Stimulated activated naive CD8-positive, alpha-beta T cell treated with anti-CD3 and anti-CD28 coated beads, Interleukin-15, Interleukin-2, amounts not matched to agents 100 ng/mL and 50 ng/mL, for 24 hours (primary cell): ENCODE measurements at regions not wholly inside any gene's neighbourhood (a gene's known extent, or its start where the extent isn't known, plus 50 kb on each side); places are given as distances from the start of the nearest gene placed in this dataset.
"Not testable (repeated sequence)": the region's sequence is repeated elsewhere in the genome, so short reads cannot be mapped to it uniquely, and the experiment has no call there.

ENCODE experiments used
- H3K27ac Mint-ChIP-seq: one replicate; pipeline ENCODE4 v1.8.0; 2021; ENCODE audit warnings: mild to moderate bottlenecking, mixed read lengths
- H3K27me3 Mint-ChIP-seq: one replicate; pipeline ENCODE4 v1.8.0; 2021; ENCODE audit warnings: mixed read lengths
- H3K36me3 Mint-ChIP-seq: one replicate; pipeline ENCODE4 v1.8.0; 2021; ENCODE audit warnings: low read depth, mixed read lengths
- H3K4me1 Mint-ChIP-seq: one replicate; pipeline ENCODE4 v1.8.0; 2021; ENCODE audit warnings: low read depth, mixed read lengths
- H3K4me3 Mint-ChIP-seq: one replicate; pipeline ENCODE4 v1.8.0; 2021; ENCODE audit warnings: mild to moderate bottlenecking, mixed read lengths
- H3K9me3 Mint-ChIP-seq: one replicate; pipeline ENCODE4 v1.8.0; 2021; ENCODE audit warnings: mixed read lengths

GRCh38 chr1:184854036-184854435, 99.4 kb upstream of the EDEM3 start:
- Mint-ChIP-seq H3K9me3 (no peaks in the 10 kb centered on the region), H3K4me1 (peaks cover 4% of the 10 kb centered on the region), H3K4me3 (no peak overlapping the region), H3K27ac (no peak overlapping the region), H3K36me3 (peaks cover 4% of the 10 kb centered on the region), H3K27me3 (peaks cover 3% of the 10 kb centered on the region)

- Mint-ChIP-seq H3K4me3 (no peak overlapping the region), H3K27ac (no peak overlapping the region)
Measured at GRCh38 chr1:184851822-184852746, 97.4 kb upstream of the EDEM3 start.

GRCh38 chr1:184843732-184844495, 89.3 kb upstream of the EDEM3 start:
- no peaks in the 10 kb centered on the region for H3K36me3 Mint-ChIP-seq
- H3K4me3 Mint-ChIP-seq, result peak overlapping the region; percentile 3
- H3K27ac Mint-ChIP-seq, result peak overlapping the region; percentile 65
- H3K27me3 Mint-ChIP-seq, result peaks cover 5% of the 10 kb centered on the region
- H3K4me1 Mint-ChIP-seq, result peaks cover 34% of the 10 kb centered on the region
- H3K9me3 Mint-ChIP-seq, result no peaks in the 10 kb centered on the region

More at GRCh38 chr1:184851822-184852746, 97.4 kb upstream of the EDEM3 start:
- H3K9me3 Mint-ChIP-seq, result no peaks in the 10 kb centered on the region
- peaks cover 4% of the 10 kb centered on the region for H3K4me1 Mint-ChIP-seq
- H3K36me3 Mint-ChIP-seq, result peaks cover 4% of the 10 kb centered on the region
- peaks cover 3% of the 10 kb centered on the region for H3K27me3 Mint-ChIP-seq

GRCh38 chr1:184840596-184840995, 85.9 kb upstream of the EDEM3 start:
- Mint-ChIP-seq H3K9me3 (no peaks in the 10 kb centered on the region), H3K27ac (no peak overlapping the region), H3K36me3 (no peaks in the 10 kb centered on the region), H3K27me3 (peaks cover 5% of the 10 kb centered on the region), H3K4me3 (no peak overlapping the region), H3K4me1 (peaks cover 40% of the 10 kb centered on the region)

GRCh38 chr1:184838504-184838951, 83.9 kb upstream of the EDEM3 start:
- Mint-ChIP-seq H3K9me3 (no peaks in the 10 kb centered on the region), H3K36me3 (peaks cover 5% of the 10 kb centered on the region), H3K4me3 (no peak overlapping the region), H3K27me3 (peaks cover 8% of the 10 kb centered on the region), H3K27ac (peak overlapping the region; percentile 9), H3K4me1 (peaks cover 26% of the 10 kb centered on the region)

- Mint-ChIP-seq H3K27me3 (peaks cover 6% of the 10 kb centered on the region), H3K9me3 (no peaks in the 10 kb centered on the region), H3K27ac (no peak overlapping the region), H3K4me3 (no peak overlapping the region), H3K4me1 (peaks cover 17% of the 10 kb centered on the region), H3K36me3 (peaks cover 5% of the 10 kb centered on the region)
Measured at GRCh38 chr1:184836934-184837895, 82.6 kb upstream of the EDEM3 start.

- no peak overlapping the region for H3K27ac Mint-ChIP-seq
- peaks cover 13% of the 10 kb centered on the region for H3K4me1 Mint-ChIP-seq
- H3K27me3 Mint-ChIP-seq, result peaks cover 3% of the 10 kb centered on the region
- H3K36me3 Mint-ChIP-seq, result peaks cover 15% of the 10 kb centered on the region
- H3K9me3 Mint-ChIP-seq, result no peaks in the 10 kb centered on the region
- H3K4me3 Mint-ChIP-seq, result no peak overlapping the region
Measured at GRCh38 chr1:184836141-184836540, 81.5 kb upstream of the EDEM3 start.

- H3K9me3 Mint-ChIP-seq, H3K4me3 Mint-ChIP-seq, H3K27me3 Mint-ChIP-seq, H3K27ac Mint-ChIP-seq, H3K4me1 Mint-ChIP-seq: not testable (repeated sequence)
- H3K36me3 Mint-ChIP-seq, result peaks cover 27% of the 10 kb centered on the region
Measured at GRCh38 chr1:184833994-184834393, 79.3 kb upstream of the EDEM3 start.

GRCh38 chr1:184832517-184832916, 77.9 kb upstream of the EDEM3 start:
- Mint-ChIP-seq H3K4me3 (no peak overlapping the region), H3K27ac (no peak overlapping the region), H3K4me1 (peaks cover 7% of the 10 kb centered on the region), H3K27me3 (peaks cover 3% of the 10 kb centered on the region), H3K36me3 (peaks cover 27% of the 10 kb centered on the region), H3K9me3 (no peaks in the 10 kb centered on the region)

GRCh38 chr1:184829496-184829895, 74.8 kb upstream of the EDEM3 start:
- Mint-ChIP-seq H3K36me3 (peaks cover 22% of the 10 kb centered on the region), H3K4me1 (peaks cover 32% of the 10 kb centered on the region)
- H3K27ac Mint-ChIP-seq, H3K27me3 Mint-ChIP-seq, H3K9me3 Mint-ChIP-seq, H3K4me3 Mint-ChIP-seq: not testable (repeated sequence)

- Mint-ChIP-seq H3K9me3 (no peaks in the 10 kb centered on the region), H3K4me3 (no peak overlapping the region), H3K27ac (no peak overlapping the region), H3K36me3 (peaks cover 22% of the 10 kb centered on the region), H3K27me3 (no peaks in the 10 kb centered on the region), H3K4me1 (peaks cover 32% of the 10 kb centered on the region)
Measured at GRCh38 chr1:184828369-184828717, 73.7 kb upstream of the EDEM3 start.

- Mint-ChIP-seq H3K4me1 (peaks cover 32% of the 10 kb centered on the region), H3K36me3 (peaks cover 27% of the 10 kb centered on the region), H3K9me3 (no peaks in the 10 kb centered on the region), H3K27me3 (no peaks in the 10 kb centered on the region), H3K4me3 (no peak overlapping the region), H3K27ac (peak overlapping the region; percentile 61)
Measured at GRCh38 chr1:184827600-184828368, 73.1 kb upstream of the EDEM3 start.

- H3K27ac Mint-ChIP-seq, result peak overlapping the region; percentile 87
Measured at GRCh38 chr1:184826001-184826400, 71.3 kb upstream of the EDEM3 start.

GRCh38 chr1:184825571-184825970, 70.9 kb upstream of the EDEM3 start:
- H3K4me3 Mint-ChIP-seq, result peak overlapping the region; percentile 9
- H3K4me1 Mint-ChIP-seq, result peaks cover 32% of the 10 kb centered on the region
- H3K27ac Mint-ChIP-seq, result peak overlapping the region; percentile 87
- H3K27me3 Mint-ChIP-seq, result no peaks in the 10 kb centered on the region
- peaks cover 22% of the 10 kb centered on the region for H3K36me3 Mint-ChIP-seq
- H3K9me3 Mint-ChIP-seq, result no peaks in the 10 kb centered on the region

More at GRCh38 chr1:184826001-184826400, 71.3 kb upstream of the EDEM3 start:
- peak overlapping the region; percentile 33 for H3K4me3 Mint-ChIP-seq
- H3K9me3 Mint-ChIP-seq, result no peaks in the 10 kb centered on the region
- H3K4me1 Mint-ChIP-seq, result peaks cover 32% of the 10 kb centered on the region
- peaks cover 18% of the 10 kb centered on the region for H3K36me3 Mint-ChIP-seq
- no peaks in the 10 kb centered on the region for H3K27me3 Mint-ChIP-seq
